HG03108 (cell line): ENCODE measurements at regions not wholly inside any gene's neighbourhood (a gene's known extent, or its start where the extent isn't known, plus 50 kb on each side); places are given as distances from the start of the nearest gene placed in this dataset.
"Not testable (repeated sequence)": the region's sequence is repeated elsewhere in the genome, so short reads cannot be mapped to it uniquely, and the experiment has no call there.

Source experiments
- ATAC-seq: cut with Tn5 transposase; IDR thresholded peaks from one replicate; pipeline ENCODE4 v1.9.1; 2021; ENCODE audit warnings: moderate library complexity; ENCODE audit not compliant: unreplicated experiment

DNA sequence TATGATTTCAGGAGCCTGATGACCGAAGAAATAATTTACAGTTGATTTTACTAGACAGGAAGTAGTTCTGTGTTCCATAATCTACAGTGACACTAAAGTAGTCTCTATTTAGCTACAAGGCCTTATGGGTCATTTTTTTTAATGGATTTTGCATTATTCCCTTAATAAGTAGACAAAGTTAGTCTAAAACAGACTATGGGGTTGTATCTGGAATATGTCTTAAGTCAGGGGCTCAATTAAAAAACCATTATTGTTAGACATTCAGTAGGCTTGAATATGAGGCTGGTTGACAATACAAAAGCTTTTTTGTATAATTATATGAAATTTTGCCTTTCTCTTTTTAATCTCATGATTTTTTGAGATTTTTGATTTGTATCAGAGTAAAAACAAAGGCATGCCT, 820.0 kb upstream of the SEMA6D start:
- no peak for ATAC-seq

DNA sequence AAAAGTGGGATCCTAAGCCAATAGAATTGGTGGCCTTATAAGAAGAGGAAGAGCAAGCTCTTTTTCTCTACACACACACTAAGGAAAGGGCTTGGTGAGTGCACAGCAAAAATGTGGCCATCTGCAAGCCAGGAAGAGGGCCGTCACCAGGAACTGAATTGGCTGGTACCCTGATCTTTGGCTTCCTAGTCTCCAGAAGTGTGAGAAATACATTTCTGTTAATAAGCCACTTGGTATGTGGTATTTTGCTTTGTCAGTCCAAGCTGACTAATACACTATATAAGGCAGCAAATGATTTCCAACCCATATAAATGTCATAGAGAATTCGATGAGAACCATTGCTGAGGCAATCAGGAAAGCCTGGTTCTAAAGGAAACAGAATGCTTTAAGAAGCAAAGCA, 816.3 kb upstream of the SEMA6D start:
- no peak for ATAC-seq

DNA sequence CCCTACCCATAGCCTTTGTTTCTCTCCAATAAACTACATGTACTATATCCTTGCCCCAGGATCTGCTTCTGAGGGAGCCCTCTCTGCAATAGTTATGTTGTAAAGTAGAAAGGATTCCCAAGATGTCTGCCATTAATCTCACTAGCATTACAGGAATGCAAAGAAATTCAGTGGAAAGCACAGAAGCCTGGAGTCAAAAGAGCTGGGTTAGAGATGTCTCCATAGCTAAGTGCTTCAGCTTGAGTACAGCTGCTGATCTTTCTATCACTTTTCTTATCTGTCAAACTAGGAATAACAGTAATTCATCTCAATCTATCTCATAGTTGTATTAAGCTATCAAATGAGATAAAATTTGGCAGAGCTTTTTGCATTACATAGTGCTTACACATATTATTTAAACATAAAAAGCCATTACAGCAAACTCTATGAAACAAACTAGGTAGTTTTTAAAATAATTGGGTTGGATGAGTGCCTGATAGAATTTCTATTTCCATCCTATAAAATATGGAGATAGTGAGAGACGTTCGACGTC, 799.5 kb upstream of the SEMA6D start:
- ATAC-seq = no peak

DNA sequence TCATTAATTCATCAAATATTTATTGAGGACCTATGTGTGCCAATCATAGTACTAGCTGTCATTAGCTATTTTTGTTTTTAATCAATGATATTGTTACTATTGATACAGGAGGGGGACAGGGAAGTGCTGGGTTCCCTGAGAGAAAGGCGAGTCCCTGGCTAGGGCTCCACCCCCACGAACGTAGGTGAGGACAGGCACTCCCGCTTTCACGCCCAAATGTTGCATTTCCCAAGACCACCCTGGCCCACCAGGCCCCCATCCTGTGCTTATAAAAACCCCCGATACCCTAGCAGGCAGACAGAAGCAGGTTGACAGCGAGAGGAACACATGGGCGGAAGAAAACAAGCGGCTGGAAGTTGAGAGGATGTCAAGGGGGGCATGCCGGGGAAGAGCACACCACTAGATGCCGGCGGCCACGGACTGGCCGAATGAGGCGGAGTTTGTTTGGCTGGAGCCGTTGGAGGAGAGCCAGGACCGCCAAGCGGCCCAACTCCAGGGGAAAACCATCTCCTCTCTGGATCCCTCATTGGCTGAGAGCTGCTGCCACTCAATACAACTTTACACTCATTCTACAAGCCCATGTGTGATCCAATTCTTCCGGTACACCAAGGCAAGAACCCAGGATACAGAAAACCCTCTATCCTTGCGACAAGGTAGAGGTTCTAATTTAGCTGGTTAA, 798.7 kb upstream of the SEMA6D start:
- ATAC-seq = no peak

DNA sequence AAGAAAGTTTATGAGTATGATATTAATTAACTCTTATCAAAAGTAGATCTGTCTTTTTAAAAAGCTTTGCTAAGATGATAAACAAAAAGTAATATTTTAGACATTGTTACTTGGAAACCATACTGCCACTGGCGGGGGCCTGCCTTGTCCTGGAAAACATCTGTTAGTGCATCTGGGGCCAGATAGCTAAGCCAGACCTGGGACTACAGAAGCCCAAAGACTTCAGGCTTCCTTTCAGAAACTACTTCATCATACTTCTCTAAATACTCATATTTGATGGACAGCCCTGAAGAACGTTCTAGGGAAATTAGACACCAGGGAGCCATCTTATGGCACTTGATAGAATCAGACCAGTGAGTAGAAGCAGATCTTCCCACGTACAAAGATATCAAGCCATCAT, 795.4 kb upstream of the SEMA6D start:
- no peak for ATAC-seq

DNA sequence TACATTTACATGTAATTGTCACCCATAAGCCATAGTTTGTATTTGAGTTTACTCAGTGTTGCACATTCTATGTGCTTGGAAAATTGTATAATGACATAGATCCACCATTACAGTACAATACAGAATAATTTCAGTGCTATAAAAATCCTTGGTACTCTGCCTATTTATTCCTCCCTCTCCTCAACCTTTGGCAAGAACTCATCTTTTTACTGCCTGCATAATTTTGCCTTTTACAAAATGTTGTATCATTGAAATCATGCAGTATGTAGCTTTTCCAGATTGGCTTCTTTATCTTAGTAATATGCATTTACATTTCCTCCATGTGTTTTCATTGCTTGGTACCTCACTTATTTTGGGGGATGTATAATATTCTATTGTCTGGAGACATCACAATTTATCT, 786.9 kb upstream of the SEMA6D start:
- no peak for ATAC-seq

DNA sequence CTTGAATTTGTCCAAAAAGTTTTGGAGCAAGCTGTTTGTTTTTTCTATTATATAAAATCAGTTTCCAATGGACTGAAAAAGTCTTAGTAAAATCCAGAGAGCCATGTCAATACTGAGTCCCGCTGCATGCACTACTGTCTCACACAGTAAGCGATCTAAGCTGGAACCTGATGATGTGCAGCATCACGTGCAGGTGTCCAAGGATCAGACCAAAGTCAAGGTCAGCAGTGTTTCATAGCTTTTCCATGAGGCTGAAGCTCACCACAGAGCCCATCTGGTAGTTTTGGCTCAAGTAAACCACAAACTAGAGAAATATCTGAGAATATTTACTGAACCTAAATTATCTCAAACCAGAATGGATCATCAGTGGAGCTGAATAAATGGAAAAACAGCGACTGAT, 784.0 kb upstream of the SEMA6D start:
- ATAC-seq = no peak

DNA sequence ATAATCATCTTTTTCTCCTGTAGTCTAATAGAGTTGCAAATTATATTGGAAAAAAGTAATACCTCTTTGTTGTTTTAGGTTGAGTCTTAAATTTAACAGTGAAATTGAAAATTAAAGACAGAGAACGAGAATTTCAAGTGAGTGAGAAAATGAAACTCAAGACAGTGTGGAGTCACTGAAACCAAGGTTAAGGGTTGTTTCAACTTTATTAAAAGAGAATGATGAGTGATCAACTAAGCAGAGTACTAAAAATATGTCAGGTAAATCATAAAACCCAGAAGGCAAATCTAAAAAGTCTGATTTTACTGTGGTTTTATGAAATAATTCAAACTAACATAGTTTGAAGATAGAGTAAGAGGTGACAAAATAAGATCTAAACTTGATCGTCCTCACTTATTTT, 782.5 kb upstream of the SEMA6D start:
- ATAC-seq = no peak

DNA sequence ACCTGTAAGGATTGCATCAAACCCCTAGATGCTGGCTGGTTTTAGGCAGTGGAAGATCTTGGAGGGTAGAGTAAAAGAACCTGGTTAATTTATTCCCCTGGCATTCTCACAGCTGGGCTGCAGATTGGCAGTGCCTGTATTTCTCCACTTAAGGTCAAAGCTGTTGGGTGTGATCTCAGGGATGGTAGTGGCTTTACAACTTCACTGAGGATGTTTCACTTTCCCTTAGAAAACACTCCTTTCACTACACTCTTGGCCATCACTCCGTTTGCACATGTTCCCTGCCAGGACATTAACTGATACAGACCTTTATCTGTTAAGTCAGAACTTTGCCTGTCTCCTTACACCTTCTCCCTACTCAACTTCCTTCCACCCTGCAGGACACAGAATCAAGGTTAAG, 779.1 kb upstream of the SEMA6D start:
- ATAC-seq = no peak

DNA sequence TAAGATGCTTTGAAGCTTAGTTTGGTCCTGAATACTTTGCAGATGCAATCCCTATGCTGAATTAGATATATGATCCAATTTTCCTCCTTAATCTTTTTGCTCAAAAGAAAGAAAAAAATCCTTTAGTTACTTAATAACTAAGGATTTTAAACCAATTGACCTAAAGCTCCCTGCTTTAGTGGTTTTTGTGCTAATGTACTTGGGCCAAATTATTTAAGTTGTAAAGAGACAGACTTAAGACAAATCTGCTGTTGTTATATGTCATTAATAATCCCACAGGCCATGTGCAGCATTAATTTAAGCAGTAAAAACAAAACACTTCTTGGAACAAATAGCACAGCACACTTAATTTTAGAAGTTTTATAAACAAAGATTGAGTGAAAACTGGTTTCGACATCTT, 776.1 kb upstream of the SEMA6D start:
- no peak for ATAC-seq

DNA sequence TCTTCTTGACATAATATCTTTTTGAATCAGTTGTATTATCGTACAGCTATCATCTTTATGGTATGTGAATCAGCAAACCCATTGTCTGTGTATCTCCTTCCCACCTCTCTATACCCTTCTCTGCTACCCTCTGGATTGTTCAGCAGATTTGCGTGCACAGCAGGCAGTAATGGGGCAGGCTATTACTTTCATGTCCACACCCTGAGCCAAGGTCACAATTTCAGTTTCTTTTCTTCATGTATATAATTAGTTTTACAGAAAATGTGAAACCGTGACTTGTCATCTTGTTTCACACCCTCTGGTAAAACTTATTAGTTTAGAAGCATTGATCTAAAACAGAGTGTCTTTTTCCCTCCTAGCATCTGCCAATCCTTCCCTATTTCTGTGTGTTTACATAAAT, 770.4 kb upstream of the SEMA6D start:
- no peak for ATAC-seq

DNA sequence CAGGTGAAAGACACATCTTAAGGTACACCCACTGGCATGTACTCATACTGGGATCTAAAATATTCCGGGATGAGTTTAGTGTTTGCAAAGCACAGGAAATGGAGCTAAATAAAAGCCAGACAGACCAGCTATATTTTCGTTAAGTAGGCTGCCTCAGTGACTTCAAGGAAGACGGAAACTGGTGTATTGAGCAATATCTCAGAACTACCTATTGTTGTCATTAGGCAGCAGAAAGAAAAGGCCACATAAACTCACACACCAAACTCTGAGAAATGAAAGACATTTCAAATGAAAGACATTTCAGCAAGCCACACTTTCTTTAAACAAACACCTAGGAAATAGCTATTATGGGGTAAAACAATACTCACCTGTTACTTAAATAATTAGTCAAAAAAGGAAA, 761.7 kb upstream of the SEMA6D start:
- ATAC-seq = no peak

DNA sequence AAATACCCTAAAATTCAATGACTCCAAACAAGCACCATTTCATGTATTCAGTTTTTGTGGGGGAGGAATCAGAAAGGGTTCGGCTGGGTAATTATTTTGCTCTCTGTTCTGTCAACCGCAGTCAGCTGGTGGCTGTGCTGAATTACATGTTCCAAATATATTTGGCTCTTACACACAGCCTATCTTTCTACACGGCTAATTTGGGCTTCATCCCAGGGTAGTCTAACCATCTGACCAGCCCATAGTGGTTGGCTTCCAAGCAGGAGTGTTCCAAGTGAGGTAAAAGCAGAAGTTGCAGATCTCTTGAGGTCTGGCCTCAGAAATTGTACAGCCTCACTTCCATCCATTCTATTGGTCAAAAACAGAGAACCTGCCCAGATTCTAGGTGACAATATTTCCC, 760.8 kb upstream of the SEMA6D start:
- no peak for ATAC-seq

DNA sequence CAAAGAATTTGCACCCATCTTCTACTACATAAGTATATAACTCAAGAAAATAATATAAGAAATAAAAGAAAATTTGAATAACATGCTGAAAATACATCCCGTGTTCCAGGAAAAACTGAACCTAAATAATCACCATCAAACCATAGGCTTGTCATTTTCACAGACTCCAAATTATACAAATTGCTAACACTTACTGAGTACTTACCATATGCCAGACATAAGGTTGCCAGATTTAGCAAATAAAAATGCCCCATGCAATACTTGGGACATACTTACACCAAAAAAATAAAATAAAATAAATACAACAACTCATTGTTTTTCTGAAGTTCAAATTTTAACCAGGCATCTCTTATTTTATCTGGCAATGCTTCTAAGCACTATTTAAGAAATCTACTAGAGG, 760.4 kb upstream of the SEMA6D start:
- no peak for ATAC-seq

DNA sequence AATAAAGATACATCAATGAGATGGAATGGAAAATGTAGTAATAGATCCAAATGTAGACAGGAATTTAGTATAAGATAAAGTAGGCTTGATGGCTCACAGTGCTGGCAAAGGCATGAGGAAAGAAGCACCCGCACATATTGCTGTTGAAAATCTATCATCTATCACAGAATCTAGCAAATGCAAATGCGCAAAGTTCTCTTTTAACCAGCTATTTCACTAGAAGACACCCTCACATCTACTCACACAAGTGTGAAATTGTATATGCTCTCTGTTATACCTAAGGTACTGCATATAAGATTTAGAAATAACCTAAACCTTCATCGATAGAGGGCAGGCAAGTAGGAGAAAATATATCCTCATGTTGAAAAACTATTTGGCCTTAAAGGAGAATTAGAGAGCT, 756.7 kb upstream of the SEMA6D start:
- ATAC-seq = no peak

DNA sequence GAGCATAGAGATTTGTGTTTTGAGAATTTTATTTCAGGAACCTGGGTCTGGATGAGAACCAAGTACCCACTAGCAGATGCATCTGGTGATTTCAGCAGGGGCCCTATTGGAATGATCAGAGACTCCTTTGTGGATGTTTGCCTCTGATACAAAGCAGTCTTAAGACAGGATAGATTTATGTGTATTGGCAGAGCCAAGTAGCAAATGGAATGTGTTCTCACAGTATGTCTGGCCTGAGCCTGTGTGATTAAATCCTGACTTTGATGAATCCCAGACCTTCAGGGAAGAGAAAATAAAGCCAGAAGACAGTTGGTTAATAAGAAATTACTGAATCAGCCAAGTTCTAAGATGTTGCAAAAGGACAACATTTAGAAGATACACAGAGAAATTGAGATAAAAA, 755.5 kb upstream of the SEMA6D start:
- ATAC-seq = no peak

DNA sequence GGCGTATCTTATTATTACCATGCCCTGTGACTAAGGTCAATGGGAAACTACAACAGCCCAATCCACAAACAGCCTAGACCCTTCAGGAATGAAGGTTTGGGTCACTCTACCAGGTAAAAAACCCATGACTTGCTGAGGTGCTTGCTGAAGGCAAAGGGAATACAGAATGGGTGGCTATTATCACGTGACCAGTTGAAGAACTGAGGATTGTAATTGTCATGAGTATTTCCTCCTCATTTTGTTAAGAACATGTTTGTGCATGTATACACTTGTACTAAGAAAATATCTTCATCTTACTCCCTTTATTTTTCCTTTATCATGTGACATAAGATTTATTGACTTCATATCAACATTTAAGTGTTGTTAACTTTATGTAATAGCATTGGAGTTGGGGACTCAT, 729.2 kb upstream of the SEMA6D start:
- ATAC-seq = not testable (repeated sequence)

DNA sequence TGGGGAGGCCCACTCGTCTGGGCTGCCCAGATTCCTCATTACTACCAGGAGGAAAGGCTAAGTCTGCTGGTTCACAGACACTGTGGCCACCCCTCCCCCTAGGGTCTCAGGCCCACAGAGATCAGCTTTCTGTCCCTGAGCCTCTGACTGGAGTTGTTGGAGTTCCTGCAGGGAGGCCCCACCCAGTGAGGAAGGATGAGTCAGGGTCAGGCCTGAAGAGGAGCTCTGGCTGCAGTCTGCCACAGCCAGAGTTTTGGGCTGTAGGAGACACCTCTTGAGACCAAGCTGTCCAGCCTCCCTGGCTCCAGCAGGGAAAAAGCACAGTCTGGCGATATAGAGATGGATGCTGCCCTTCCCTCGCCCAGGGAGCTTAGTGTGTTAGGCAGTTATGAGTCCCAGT, 720.9 kb upstream of the SEMA6D start:
- no peak for ATAC-seq

DNA sequence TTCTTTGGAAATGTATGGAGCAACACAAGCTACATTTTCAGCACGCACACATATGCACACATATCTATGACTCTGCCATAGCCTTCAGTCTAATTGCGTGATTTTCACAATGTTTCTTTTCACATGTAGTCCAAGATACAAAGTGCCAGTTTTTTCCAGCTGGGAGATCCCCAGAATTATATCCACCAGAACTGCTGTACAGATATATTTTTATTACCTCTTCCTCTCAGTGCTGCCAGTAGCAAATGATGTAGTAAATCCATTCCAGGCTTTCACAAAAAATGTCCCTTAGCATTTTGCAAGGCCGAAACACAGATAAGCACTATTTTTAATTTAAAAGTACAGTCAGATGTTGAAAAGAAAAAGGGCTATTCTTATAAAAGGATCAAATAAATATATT, 719.8 kb upstream of the SEMA6D start:
- ATAC-seq = no peak

DNA sequence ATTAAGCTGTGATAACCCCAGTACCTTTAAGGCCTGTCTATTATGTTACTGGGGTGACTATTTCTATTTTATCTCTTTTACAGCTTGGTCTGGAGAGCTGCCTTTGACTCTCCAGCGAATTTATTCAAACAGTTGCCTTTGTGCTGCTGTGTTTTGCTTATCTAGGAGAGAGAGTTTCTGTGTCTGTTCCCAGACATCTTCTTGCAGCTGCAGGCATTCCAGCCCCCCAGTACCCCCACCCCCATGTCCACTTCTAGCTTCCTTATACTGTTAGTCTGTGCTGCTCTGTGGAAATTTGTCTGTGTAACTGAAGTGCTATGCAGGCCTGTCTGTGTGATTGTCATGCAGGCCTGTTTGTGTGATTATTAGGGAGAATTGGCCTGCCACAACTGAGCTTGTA, 713.7 kb upstream of the SEMA6D start:
- no peak for ATAC-seq

DNA sequence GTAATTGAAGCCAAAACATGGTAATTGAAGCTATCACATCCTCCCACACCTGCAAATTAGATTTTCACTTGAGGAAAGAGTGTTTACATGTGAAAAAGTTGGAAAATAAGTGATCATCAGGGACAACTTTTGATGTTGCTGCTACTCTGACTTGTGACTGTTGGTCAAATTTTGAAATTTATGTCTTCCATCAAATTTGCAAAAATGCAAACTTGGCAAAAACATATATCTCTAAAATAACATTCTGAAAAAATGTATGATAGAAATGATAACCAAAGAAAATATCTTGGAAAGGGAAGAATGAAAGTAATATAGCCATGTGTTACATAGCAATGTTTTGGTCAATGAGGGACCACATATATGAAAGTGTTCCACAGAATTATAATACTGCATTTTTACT, 703.9 kb upstream of the SEMA6D start:
- ATAC-seq = no peak

DNA sequence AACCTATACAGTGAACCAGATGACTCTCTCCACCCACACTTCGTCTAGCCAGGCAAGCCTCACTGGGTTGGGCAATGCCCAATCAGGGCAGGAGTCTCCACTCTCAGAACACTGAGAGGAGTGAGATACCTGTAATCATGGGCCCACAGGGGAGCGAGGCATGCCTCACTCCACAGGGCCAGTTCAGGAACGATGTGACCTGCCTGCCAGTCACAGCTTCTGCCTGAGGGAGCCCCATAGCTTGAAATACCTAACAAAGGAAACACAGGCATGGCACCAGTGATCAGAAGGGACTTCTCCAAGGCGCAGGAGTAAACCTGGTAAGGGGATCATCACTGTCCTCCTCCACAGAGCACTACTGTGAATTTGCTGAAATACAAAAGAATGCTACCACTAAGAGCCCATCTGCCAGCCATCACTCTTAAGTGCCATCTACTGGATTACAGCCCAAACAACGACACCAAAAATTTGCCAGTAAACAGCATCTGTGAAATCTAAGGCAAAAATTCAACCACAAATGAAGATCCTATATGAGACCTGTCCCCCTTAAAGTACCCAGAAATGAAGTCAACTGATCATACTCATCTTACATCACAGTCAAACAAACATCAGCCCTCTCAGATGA, 689.9 kb upstream of the SEMA6D start:
- no peak for ATAC-seq
